H1 (cell line): ENCODE measurements at regions not wholly inside any gene's neighbourhood (a gene's known extent, or its start where the extent isn't known, plus 50 kb on each side); places are given as distances from the start of the nearest gene placed in this dataset.

Experiments used
- CTCF ChIA-PET: fragments of 300-600 bp; sonication (Branson Sonifier 250); formaldehyde crosslinking; loops from one replicate; lab custom pipeline; 2021; ENCODE audit not compliant: partially characterized antibody; lab: Charles Lee
- POLR2A ChIA-PET: fragments of 300-600 bp; sonication (Branson Sonifier 250); formaldehyde crosslinking; loops from one replicate; lab custom pipeline; 2021; ENCODE audit warnings: inconsistent platforms; ENCODE audit not compliant: partially characterized antibody; lab: Charles Lee
- DNase-seq, 2 experiments: peaks; one replicate each; pipeline versions ENCODE4 v3.0.0 to v3.0.0-alpha.2; 2010 to 2022; ENCODE audit warnings: low spot score in 2 of 2, low read depth in 1 of 2, mixed read lengths in 1 of 2
- FAIRE-seq: peaks from 2 replicates; lab custom pipeline; 2011; peaks lifted over from hg19 to GRCh38; lab: Jason Lieb, UNC
- H2AFZ ChIP-seq: 2 replicates; pipeline ENCODE4 v1.8.1; 2012; ENCODE audit warnings: low read length, inconsistent platforms
- H2AK5ac ChIP-seq: 2 replicates; pipeline ENCODE4 v1.6.1; 2013; ENCODE audit warnings: low read depth, low read length
- H2BK120ac ChIP-seq: replicated peaks from 2 replicates; pipeline ENCODE3; 2013; ENCODE audit warnings: low read depth, low read length, inconsistent platforms
- H2BK12ac ChIP-seq: 2 replicates; pipeline ENCODE4 v1.6.1; 2013; ENCODE audit warnings: low read depth, low read length
- H2BK15ac ChIP-seq: 2 replicates; pipeline ENCODE4 v1.6.1; 2013; ENCODE audit warnings: low read length
- H2BK20ac ChIP-seq: 2 replicates; pipeline ENCODE4 v1.6.1; 2013; ENCODE audit warnings: low read length
- H2BK5ac ChIP-seq: 2 replicates; pipeline ENCODE4 v1.6.1; 2013; ENCODE audit warnings: low read depth, low read length
- H3K14ac ChIP-seq: 2 replicates; pipeline ENCODE4 v1.6.1; 2013; ENCODE audit warnings: inconsistent platforms; ENCODE audit not compliant: insufficient read length
- H3K18ac ChIP-seq: 2 replicates; pipeline ENCODE4 v1.6.1; 2013; ENCODE audit warnings: low read length; ENCODE audit errors: extremely low read depth
- H3K23ac ChIP-seq: 2 replicates; pipeline ENCODE4 v1.6.1; 2013; ENCODE audit warnings: inconsistent platforms; ENCODE audit not compliant: insufficient read length
- H3K23me2 ChIP-seq: 2 replicates; pipeline ENCODE4 v1.6.1; 2013; ENCODE audit warnings: low read depth, low read length
- H3K27ac ChIP-seq: 2 replicates; pipeline ENCODE4 v1.6.1; 2011; ENCODE audit warnings: low read depth, low read length, inconsistent platforms
- H3K27me3 ChIP-seq, 4 experiments: replicated peaks in 1 of 4; 1 replicate in 1 of 4; 2 replicates in 3 of 4; pipeline versions ENCODE4 v1.6.1 to v1.8.1; 2011 to 2013; ENCODE audit warnings: low read length in 3 of 4, mild to moderate bottlenecking in 3 of 4, inconsistent platforms in 2 of 4, mixed read lengths in 2 of 4, moderate library complexity in 1 of 4; ENCODE audit not compliant: control insufficient read depth in 3 of 4, insufficient read depth in 3 of 4; ENCODE audit errors: extremely low read depth in 1 of 4
- H3K36me3 ChIP-seq, 4 experiments: 2 replicates each; pipeline versions ENCODE4 v1.6.1 to v1.8.1; 2011 to 2013; ENCODE audit warnings: mild to moderate bottlenecking in 4 of 4, low read length in 3 of 4, moderate library complexity in 2 of 4, control low read depth in 1 of 4, inconsistent platforms in 1 of 4; ENCODE audit not compliant: insufficient read depth in 4 of 4, control insufficient read depth in 2 of 4
- H3K4ac ChIP-seq: replicated peaks from 2 replicates; pipeline ENCODE3; 2013; ENCODE audit warnings: low read length, low read depth, mixed read lengths, inconsistent platforms; ENCODE audit not compliant: insufficient read length
- H3K4me1 ChIP-seq, 4 experiments: replicated peaks in 1 of 4; 1 replicate in 1 of 4; 2 replicates in 3 of 4; pipeline versions ENCODE4 v1.6.1 to v1.8.1; 2011 to 2013; ENCODE audit warnings: low read length in 3 of 4, inconsistent platforms in 2 of 4, mixed read lengths in 1 of 4; ENCODE audit not compliant: insufficient read depth in 4 of 4, control insufficient read depth in 3 of 4
- H3K4me2 ChIP-seq, 2 experiments: 2 replicates each; pipeline versions ENCODE4 v1.6.1 to v1.8.1; 2011 to 2013; ENCODE audit warnings: low read depth in 2 of 2, low read length in 2 of 2, control low read depth in 1 of 2, inconsistent platforms in 1 of 2, mild to moderate bottlenecking in 1 of 2; ENCODE audit not compliant: insufficient read depth in 1 of 2
- H3K4me3 ChIP-seq, 4 experiments: fragments of 200-600, 300-600 bp in 1 of 4; sonication (generic), shearing (Covaris generic), sonication (Bioruptor Twin) in 1 of 4; 2 replicates each; pipeline versions ENCODE4 v1.5.1 to v1.8.1; 2011 to 2016; ENCODE audit warnings: low read length in 4 of 4, low read depth in 3 of 4, control low read depth in 2 of 4, inconsistent platforms in 2 of 4, mild to moderate bottlenecking in 2 of 4, mixed read lengths in 1 of 4, moderate library complexity in 1 of 4; ENCODE audit not compliant: insufficient read depth in 2 of 4; ENCODE audit errors: extremely low read depth in 1 of 4
- H3K56ac ChIP-seq: replicated peaks from 2 replicates; pipeline ENCODE3; 2013; ENCODE audit warnings: low read depth, mild to moderate bottlenecking, mixed read lengths, low read length, inconsistent platforms; ENCODE audit not compliant: insufficient read length
- H3K79me1 ChIP-seq: 2 replicates; pipeline ENCODE4 v1.6.1; 2013; ENCODE audit warnings: low read depth, low read length, control low read depth
- H3K79me2 ChIP-seq, 2 experiments: 2 replicates each; pipeline versions ENCODE4 v1.6.1 to v1.8.1; 2012 to 2013; ENCODE audit warnings: low read length in 2 of 2, mild to moderate bottlenecking in 2 of 2, inconsistent platforms in 1 of 2; ENCODE audit not compliant: insufficient read depth in 2 of 2, control insufficient read depth in 1 of 2
- H3K9ac ChIP-seq, 4 experiments: replicated peaks in 1 of 4; 1 replicate in 1 of 4; 2 replicates in 3 of 4; pipeline versions ENCODE4 v1.6.1 to v1.8.1; 2011 to 2013; ENCODE audit warnings: low read depth in 3 of 4, low read length in 3 of 4, control low read depth in 2 of 4, mild to moderate bottlenecking in 2 of 4, moderate library complexity in 2 of 4, inconsistent platforms in 1 of 4; ENCODE audit errors: extremely low read depth in 1 of 4
- H3K9me3 ChIP-seq, 2 experiments: 2 replicates each; pipeline versions ENCODE4 v1.6.1 to v1.8.1; 2012 to 2013; ENCODE audit warnings: mild to moderate bottlenecking in 2 of 2, moderate library complexity in 2 of 2, control low read depth in 1 of 2, inconsistent platforms in 1 of 2, low read depth in 1 of 2, low read length in 1 of 2, mixed read lengths in 1 of 2; ENCODE audit not compliant: insufficient read depth in 2 of 2
- H4K20me1 ChIP-seq, 2 experiments: replicated peaks in 1 of 2; 2 replicates each; pipeline versions ENCODE3 to v1.8.1; 2011 to 2013; ENCODE audit warnings: inconsistent platforms in 2 of 2, low read length in 2 of 2, mild to moderate bottlenecking in 1 of 2; ENCODE audit not compliant: insufficient read depth in 2 of 2, control insufficient read depth in 1 of 2
- H4K5ac ChIP-seq: 2 replicates; pipeline ENCODE4 v1.6.1; 2013; ENCODE audit warnings: low read length, low read depth, mixed read lengths, inconsistent platforms; ENCODE audit not compliant: insufficient read length
- H4K8ac ChIP-seq: 2 replicates; pipeline ENCODE4 v1.8.0; 2013; ENCODE audit warnings: mild to moderate bottlenecking, moderate library complexity, low read length, inconsistent platforms; ENCODE audit not compliant: insufficient read depth; ENCODE audit errors: extremely low read depth
- H4K91ac ChIP-seq: replicated peaks from 2 replicates; pipeline ENCODE3; 2013; ENCODE audit warnings: low read length, mixed read lengths, inconsistent platforms; ENCODE audit not compliant: insufficient read length
- CBX5 ChIP-seq: fragments of 300-800, 300-1000 bp; sonication (generic); IDR thresholded peaks from 2 replicates; pipeline ENCODE4 v1.7.1; 2016; ENCODE audit warnings: antibody characterized with exemption, low read length, low read depth
- CBX8 ChIP-seq: fragments of 300-800, 300-1000 bp; sonication (generic); IDR thresholded peaks from 2 replicates; pipeline ENCODE4 v1.7.1; 2016; ENCODE audit warnings: low read depth, low read length, borderline replicate concordance
- CREB1 ChIP-seq: IDR thresholded peaks from 2 replicates; pipeline ENCODE4 v1.6.1; 2012; ENCODE audit warnings: inconsistent platforms
- EP300 ChIP-seq, 2 experiments: IDR thresholded peaks; 1 replicate in 1 of 2; 2 replicates in 1 of 2; pipeline ENCODE4 v1.6.1; 2011 to 2012; ENCODE audit warnings: low read depth in 2 of 2, low read length in 2 of 2, mild to moderate bottlenecking in 2 of 2, borderline replicate concordance in 1 of 2, inconsistent platforms in 1 of 2, moderate library complexity in 1 of 2
- EZH2 ChIP-seq: fragments of 200-600 bp; sonication (generic); IDR thresholded peaks from 2 replicates; pipeline ENCODE4 v1.7.1; 2012; ENCODE audit warnings: low read depth, mild to moderate bottlenecking, moderate library complexity, low read length, inconsistent platforms; ENCODE audit not compliant: severe bottlenecking
- KDM5A ChIP-seq: fragments of 200-600 bp; IDR thresholded peaks from 2 replicates; pipeline ENCODE4 v1.7.1; 2012; ENCODE audit warnings: mild to moderate bottlenecking, low read length, inconsistent platforms, mixed read lengths
- MAFK ChIP-seq: IDR thresholded peaks from 2 replicates; pipeline ENCODE4 v1.6.1; 2012; ENCODE audit warnings: low read depth, mild to moderate bottlenecking, improper control_type of control experiment, low read length
- POLR2A ChIP-seq, 2 experiments: IDR thresholded peaks; 1 replicate in 1 of 2; 2 replicates in 1 of 2; pipeline ENCODE4 v1.6.1; 2011; ENCODE audit warnings: low read depth in 2 of 2, low read length in 2 of 2, mild to moderate bottlenecking in 2 of 2; ENCODE audit errors: control extremely low read depth in 1 of 2
- POU5F1 ChIP-seq: IDR thresholded peaks from 2 replicates; pipeline ENCODE4 v1.6.1; 2011; ENCODE audit warnings: low read depth, mild to moderate bottlenecking, low read length, moderate library complexity
- SP2 ChIP-seq: IDR thresholded peaks from 2 replicates; pipeline ENCODE4 v1.6.1; 2012; ENCODE audit warnings: mild to moderate bottlenecking, low read length, inconsistent platforms
- TAF7 ChIP-seq: optimal IDR thresholded peaks from 2 replicates; pipeline ENCODE3; 2011; ENCODE audit warnings: low read depth, mild to moderate bottlenecking, inconsistent platforms, low read length, moderate library complexity, borderline replicate concordance
- TBP ChIP-seq: IDR thresholded peaks from 2 replicates; pipeline ENCODE4 v1.6.1; 2011; ENCODE audit warnings: low read depth, low read length, improper control_type of control experiment
- ZNF274 ChIP-seq: IDR thresholded peaks from 2 replicates; pipeline ENCODE4 v1.7.0; 2012; ENCODE audit warnings: low read length, borderline replicate concordance; ENCODE audit errors: extremely low read depth
- WGBS, 2 experiments: shearing (Covaris generic) in 1 of 2; methylation state at CpG; one replicate each; pipeline versions ENCODE4 v1.1.6 to v1.1.7; 2013 to 2015; ENCODE audit warnings: low lambda C conversion rate in 2 of 2, mixed read lengths in 2 of 2, inconsistent platforms in 1 of 2, low coverage in 1 of 2, missing lambda C conversion rate in 1 of 2; ENCODE audit not compliant: insufficient replicate concordance in 2 of 2, insufficient coverage in 1 of 2, insufficient read length in 1 of 2; ENCODE audit errors: extremely low coverage in 1 of 2, missing lambda C conversion rate in 1 of 2; 5-methylcytosine and 5-hydroxymethylcytosine counted together

DNA sequence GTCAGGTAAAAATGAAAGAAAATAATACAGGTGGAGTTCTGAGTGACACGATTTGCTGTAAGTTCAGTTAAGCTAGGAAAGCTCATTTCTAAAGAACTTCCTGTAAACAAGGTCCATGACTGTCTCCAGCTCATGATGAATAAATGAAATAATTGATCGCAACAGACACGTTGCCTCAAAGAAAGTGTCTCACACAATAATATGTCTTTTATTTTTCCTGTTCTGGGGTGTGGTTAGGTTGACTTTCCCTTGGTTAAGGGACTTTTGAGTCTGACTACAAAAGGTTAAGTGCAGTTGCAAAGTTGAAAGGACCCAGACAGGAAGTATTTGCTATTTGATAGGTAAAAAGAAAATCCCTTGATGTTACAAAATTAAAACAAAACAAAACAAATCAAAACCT lies 304.2 kb upstream of the PRDM1 start:
- Histone ChIP-seq H3K27ac (no peak overlapping the region), H2AK5ac (no peak overlapping the region), H3K79me1 (no peaks in the 10 kb centered on the region), H2BK15ac (no peak overlapping the region), H2BK12ac (no peak overlapping the region), H3K4me3 (no peak overlapping the region), H3K4ac (no peak overlapping the region), H3K23me2 (no peaks in the 10 kb centered on the region), H2BK120ac (no peak overlapping the region), H3K4me1 (no peaks in the 10 kb centered on the region), H3K36me3 (no peaks in the 10 kb centered on the region), H4K5ac (no peak overlapping the region), H3K9ac (no peak overlapping the region), H3K4me2 (no peak overlapping the region), H4K20me1 (no peaks in the 10 kb centered on the region), H2BK20ac (no peak overlapping the region), H3K14ac (no peak overlapping the region), H3K79me2 (no peaks in the 10 kb centered on the region), H2BK5ac (no peak overlapping the region), H3K18ac (no peak overlapping the region), H4K8ac (no peak overlapping the region), H2AFZ (no peak overlapping the region), H3K56ac (no peak overlapping the region), H4K91ac (no peak overlapping the region), H3K23ac (no peak overlapping the region), H3K9me3 (no peaks in the 10 kb centered on the region; a peak in 1 of 4 replicates), H3K27me3 (no peaks in the 10 kb centered on the region)
- 90% methylated on average over 3 of the region's 3 CpGs; no CpG with 5 or more reads in 1 of the 2 experiments for WGBS, 2 experiments
- POLR2A ChIA-PET, result no interaction called here
- CTCF ChIA-PET, result interaction anchor here (0.6 kb wide), 1 partner anchor 65 kb away, joined by 3 read pairs; no protein-coding TSS in a partner anchor
- no peak for FAIRE-seq
- DNase-seq, result no peak
- TF ChIP-seq TBP, result no peak
- TF ChIP-seq POLR2A (IDR thresholded peaks at IDR 0.05; ENCODE audit: control extremely low read depth in 1 of 2, low read depth in 2 of 2, low read length in 2 of 2), result no peak
- no peak for TF ChIP-seq CBX5
- TF ChIP-seq EZH2, result no peak
- TF ChIP-seq EP300 (IDR thresholded peaks at IDR 0.05; ENCODE audit: borderline replicate concordance in 1 of 2, low read depth in 2 of 2, low read length in 2 of 2), result no peak
- TF ChIP-seq CREB1, result no peak
- TF ChIP-seq POU5F1, result no peak
- TF ChIP-seq SP2, result no peak
- no peak for TF ChIP-seq TAF7
- TF ChIP-seq MAFK, result no peak
- TF ChIP-seq KDM5A, result no peak
- no peak for TF ChIP-seq CBX8
- TF ChIP-seq ZNF274, result no peak
